Limb (tissue), 2 donors: ENCODE measurements at regions not wholly inside any gene's neighbourhood (a gene's known extent, or its start where the extent isn't known, plus 50 kb on each side); places are given as distances from the start of the nearest gene placed in this dataset.
A peak's percentile ranks its signal among the peaks of the same experiment; 100 is the strongest.
"Not testable (repeated sequence)": the region's sequence is repeated elsewhere in the genome, so short reads cannot be mapped to it uniquely, and the experiment has no call there.

ENCODE experiments used
- DNase-seq, 2 donors: peaks; one replicate each; pipeline ENCODE4 v3.0.0-alpha.2; 2016; ENCODE audit errors: extremely low spot score in 2 of 2

DNA sequence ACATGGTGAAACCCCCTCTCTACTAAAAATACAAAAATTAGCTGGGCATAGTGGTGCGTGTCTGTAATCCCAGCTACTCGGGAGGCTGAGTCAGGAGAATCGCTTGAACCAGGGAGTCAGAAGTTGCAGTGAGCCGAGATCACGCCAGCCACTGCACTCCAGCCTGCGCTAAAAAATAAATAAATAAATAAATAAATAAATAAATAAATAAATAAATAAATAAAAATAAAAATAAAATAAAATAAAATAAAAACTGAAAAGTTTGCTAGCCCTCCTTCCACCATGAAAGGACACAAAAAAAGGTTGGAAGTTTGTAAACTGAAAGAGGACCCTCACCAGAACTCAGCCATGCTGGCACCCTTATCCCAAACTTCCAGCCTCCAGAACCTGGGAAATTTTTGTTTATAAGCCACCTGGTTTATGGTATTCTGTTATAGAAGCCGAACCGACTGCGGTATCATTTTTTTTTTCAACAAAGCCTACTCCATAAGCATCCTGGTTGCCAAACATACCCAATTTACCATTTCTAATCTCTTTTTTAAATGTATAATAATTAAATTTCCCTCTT, 448.2 kb downstream of the SEMA3D start:
- no peak for DNase-seq

DNA sequence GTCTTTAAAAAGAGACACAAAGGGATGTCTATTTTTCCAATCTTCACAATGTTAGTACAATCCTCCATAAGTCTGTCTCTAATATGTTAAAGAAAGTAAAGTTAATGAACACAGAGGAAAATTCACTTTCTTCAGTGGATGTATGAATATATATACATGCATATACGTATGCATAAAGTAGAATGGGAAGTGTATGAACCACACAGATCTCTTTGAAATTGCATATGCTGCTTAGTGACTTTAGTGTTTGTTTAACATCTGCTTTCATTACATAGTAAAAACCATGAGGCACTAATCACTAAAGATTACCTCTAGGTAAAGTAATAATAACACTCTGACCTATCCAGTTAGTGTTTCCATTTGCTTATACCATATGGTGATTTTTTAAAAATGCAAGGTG, 451.2 kb downstream of the SEMA3D start:
- DNase-seq, result no peak

DNA sequence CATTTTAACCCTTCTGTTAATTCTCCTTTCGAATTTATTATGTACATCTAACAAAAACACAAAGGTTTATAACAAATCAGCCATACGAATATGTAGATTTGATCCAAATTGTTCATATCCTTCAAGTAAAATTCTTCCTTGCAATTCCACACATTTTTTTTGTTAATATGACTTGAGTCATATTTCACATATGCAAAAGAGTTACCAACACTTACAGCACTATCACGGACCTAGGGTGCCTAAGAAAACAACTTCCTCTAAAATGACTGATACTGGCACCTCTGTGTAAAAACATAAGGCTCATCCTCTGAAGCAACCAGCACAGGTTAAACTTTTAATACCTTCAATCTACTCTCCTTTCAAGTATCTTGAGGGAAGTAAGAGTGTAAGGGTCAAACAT, 451.8 kb downstream of the SEMA3D start:
- DNase-seq, result no peak

DNA sequence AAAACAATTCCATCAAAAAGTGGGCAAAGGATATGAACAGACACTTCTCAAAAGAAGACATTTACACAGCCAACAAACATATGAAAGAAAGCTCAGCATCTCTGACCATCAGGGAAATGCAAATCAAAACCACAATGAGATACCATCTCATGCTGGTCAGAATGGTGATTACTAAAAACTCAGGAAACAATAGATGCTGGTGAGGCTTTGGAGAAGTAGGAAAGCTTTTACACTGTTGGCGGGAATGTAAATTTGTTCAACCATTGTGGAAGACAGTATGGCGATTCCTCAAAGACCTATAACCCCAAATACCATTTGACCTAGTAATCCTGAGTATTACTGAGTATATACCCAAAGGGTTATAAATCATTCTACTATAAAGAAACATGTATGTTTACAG, 452.9 kb downstream of the SEMA3D start:
- not testable (repeated sequence) for DNase-seq

DNA sequence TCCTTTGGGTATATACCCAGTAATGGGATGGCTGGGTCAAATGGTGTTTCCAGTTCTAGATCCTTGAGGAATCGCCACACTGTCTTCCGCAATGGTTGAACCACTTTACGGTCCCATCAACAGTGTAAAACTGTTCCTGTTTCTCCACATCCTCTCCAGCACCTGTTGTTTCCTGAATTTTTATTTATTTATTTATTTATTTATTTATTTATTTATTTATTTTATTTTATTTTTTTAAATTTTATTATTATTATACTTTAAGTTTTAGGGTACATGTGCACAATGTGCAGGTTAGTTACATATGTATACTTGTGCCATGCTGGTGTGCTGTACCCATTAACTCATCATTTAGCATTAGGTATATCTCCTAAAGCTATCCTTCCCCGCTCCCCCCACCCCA, 456.0 kb downstream of the SEMA3D start:
- not testable (repeated sequence) for DNase-seq

DNA sequence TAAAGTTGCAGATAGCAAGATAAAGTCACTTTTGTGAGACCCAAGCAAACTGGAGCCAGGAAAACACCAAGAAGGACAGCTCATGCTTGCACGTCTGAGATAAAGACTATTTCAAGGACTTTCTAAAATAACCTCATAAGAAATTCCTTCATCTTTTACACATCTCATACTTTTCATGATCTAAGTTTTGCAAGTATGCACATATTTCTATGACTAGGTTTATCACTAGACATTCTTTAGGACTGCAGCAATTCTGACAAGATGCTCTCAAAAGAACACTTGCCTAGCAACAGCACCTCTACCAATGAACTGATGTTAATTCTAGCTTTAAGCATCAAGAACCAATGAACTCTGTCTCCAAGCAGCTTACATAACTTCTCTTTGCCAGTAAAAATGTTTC, 457.6 kb downstream of the SEMA3D start:
- DNase-seq, result no peak

DNA sequence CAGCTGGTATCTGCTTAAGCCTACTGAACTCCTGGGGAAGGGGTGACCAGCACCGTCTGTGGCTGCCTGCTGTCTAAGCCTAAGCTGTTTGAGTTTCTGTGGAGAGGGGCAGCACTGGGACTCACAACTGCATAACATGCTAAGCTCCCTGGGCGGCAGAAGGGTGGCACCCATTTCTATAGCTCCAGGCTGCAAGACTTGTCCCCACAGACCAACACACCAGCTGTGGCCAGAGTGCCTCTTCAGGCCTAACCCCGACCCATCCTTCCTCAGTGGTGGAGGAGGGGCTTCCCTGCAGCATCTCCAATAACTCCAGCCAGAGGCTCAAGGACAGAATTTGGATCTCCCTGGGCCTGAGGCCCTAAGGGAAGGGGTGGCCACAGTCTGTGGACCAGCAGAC, 464.1 kb downstream of the SEMA3D start:
- no peak for DNase-seq

DNA sequence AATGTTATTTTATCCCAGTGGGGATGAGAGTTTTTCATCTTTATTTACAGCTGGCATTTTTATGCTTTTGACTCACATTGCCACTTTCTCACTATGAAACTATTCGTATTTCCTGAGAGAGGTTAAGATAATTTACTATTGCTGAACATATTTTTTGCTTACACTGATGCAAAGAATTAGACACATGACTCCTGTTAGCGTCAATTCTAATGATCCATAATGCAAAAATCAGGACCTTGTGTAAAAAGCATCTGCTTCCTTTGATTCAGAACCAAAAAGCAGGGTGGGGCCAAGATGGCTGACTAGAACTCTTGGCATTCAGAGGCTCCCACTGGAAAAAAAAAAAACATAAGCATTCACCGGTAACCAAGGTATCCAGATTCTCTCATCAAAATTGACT, 464.8 kb downstream of the SEMA3D start:
- DNase-seq, result no peak

DNA sequence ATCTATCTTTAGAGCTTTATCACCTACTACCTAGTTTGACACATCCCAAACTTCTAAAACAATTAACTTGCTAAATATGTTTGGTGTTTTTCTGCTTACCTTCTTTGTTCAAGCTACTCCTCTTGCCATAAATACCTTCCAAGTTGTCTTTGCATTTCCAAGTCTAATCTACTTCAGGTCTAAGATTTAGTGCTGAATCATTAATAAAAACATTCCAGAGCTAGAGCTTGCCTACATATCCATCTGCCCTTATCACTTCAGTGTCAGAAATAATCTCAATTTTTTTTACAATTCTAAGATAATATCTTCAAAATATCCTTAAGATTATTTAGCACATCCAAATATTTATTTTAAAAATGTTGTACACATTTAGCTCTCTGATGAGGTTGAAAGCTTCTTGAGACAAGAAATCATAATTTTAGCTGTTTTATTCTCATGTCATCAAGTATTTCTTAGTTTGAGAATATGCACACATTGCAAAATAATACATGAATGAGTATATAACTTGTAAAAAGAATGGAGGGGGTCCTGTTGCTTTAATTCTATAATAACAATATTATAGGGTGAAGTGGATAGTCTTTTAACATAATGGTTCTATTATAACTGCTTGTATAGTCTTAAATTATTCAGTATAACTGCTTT, 466.3 kb downstream of the SEMA3D start:
- no peak for DNase-seq

DNA sequence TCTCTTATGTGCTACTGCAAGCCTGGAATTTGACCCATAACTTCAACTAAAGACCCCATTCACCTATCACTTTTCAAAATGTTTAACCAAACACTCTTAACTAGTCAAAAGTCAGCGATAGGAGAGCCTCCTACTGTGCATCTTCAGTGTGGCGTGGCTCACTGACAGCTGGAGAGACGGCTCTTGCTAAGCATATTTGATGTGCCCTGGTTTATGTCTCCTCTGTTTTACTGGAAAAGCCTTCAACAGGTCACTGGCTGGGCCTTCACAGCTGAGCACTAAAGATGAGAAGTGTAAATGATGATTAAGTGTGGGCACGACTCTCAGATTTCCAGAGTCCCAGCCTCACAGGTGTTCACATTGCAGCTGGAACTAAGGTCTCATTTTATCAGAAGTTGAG, 472.1 kb downstream of the SEMA3D start:
- DNase-seq, result no peak

DNA sequence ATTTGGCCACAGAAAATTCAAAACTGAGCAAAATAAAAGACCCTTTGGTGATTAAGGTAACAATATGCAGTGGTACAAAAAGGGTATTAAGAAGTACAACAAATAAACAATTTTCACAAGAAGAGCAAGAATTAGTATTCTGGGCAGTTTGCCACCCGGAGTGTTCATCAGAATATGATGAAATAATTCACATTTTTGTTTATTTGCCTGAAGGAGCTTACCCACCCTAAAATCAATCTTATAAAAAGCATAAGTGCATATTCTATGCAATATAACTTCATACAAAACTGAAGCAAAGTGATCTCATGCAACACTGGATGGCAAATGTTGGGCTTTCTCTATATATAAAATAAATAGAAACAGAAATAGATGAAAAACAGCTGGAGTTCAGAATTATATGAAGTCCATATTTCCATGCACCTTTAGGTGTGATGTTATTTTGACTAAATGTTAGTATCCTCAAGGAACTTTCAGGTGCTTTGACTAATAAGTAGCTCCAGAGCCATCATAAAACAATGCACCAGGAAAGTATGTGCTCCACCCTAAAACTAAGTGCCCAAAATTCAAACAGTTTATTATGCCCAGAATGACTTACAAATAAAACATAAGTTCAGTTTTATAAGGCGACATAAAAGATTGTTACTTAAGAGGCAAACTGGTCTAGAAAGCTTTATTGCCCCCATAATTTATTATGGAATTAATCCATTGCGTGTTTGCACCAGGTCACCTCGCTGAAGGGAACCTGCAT, 474.3 kb downstream of the SEMA3D start:
- no peak for DNase-seq

DNA sequence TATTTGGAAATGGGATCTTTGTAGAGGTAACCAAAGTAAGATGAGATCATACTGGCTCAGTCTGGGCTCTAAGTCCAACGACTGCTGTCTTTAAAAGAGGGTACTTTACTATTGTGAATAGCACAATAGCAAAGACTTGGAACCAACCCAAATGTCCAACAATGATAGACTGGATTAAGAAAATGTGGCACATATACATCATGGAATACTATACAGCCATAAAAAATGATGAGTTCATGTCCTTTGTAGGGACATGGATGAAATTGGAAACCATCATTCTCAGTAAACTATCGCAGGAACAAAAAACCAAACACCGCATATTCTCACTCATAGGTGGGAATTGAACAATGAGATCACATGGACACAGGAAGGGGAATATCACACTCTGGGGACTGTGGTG, 476.3 kb downstream of the SEMA3D start:
- DNase-seq, result not testable (repeated sequence)

DNA sequence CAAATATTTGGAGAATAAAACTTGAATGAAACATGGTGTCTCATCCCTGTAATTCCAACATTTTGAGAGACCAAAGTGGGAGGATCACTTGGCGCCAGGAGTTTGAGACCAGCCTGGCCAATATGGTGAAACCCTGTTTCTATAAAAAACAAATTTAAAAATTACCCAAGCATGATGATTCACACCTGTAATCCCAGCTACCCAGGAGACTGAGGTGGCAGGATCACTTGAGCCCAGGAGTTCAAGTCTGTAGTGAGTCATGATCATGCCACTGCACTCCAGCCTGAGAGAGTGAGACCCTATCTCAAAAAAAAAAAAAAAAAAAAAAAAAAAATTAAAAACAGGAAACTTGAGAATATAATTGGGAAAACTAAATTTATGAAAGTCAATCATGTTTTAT, 481.1 kb downstream of the SEMA3D start:
- no peak for DNase-seq

DNA sequence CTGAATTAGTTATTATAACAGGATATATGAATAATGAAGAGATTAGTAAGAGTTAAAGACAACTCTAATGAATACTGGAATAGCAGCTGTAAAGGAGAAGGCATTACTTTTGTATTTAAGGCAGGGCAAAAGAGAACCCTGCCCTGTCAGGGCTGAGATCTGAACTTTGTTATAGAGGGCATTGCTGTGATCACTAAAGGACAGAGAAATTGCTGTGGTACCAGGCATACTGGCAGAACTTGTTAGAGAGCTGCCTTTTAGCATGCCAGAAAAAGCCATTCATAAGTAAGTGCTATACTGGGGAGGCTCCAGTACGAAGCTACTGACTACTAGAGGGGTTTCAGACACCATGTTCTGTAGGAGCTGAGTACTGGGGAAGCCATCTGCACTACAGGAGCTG, 481.8 kb downstream of the SEMA3D start:
- DNase-seq, result peak in 1 of 2 donors; percentile 12

DNA sequence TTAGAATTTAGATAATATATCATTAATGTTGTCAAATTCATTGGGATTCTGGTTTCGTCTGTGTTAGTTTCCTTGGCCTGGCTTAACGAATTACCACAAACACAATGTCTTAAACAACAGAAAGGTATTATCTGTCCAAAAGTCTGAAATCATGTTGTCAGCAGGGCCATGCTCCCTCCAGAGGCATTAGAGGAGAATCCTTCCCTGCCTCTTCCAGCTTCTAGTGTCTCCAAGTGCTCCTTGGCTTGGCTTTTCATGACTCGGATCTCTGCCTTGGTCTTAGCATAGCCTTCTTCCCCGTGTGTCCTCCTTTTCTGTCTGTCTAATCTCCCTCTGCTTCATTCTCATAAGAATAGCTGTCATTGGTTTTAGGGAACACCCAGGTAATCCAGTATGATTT, 482.5 kb downstream of the SEMA3D start:
- DNase-seq, result no peak

DNA sequence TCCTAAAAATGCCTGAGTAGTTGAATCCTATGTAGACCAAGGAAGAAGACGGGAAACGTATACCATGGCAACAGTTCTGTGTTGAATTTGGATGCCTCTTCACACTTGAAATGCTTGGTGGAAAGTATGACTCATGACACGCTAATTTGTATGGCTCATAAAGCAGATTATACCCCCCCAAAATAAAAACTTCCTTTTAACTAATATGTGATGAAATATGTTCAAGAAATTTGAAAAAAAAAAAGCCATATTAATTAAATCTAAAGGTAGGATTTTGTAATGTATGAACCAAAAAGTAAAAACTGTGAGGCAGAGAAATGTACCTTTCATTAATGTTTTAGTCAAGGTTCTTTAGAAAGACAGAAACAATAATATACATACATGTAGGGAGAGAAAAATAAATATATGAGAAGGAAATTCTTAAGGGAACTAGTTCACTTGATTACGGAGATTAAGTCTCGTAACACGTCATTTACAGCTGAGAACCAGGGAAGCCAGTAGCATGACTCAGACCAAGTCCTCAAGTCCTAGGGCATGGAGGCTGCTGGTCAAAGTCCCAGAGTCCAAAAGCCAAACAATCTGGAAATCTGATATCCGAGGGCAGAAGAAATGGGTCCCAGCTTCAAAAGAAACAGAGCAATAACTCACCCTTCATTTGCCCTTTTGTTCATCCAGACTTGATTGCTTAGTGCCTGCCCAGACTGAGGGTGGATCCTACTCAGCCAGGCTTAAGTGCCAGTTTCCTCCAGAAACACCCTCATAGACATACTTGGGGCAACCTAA, 485.1 kb downstream of the SEMA3D start:
- DNase-seq, result peak; percentile 11 to 66

DNA sequence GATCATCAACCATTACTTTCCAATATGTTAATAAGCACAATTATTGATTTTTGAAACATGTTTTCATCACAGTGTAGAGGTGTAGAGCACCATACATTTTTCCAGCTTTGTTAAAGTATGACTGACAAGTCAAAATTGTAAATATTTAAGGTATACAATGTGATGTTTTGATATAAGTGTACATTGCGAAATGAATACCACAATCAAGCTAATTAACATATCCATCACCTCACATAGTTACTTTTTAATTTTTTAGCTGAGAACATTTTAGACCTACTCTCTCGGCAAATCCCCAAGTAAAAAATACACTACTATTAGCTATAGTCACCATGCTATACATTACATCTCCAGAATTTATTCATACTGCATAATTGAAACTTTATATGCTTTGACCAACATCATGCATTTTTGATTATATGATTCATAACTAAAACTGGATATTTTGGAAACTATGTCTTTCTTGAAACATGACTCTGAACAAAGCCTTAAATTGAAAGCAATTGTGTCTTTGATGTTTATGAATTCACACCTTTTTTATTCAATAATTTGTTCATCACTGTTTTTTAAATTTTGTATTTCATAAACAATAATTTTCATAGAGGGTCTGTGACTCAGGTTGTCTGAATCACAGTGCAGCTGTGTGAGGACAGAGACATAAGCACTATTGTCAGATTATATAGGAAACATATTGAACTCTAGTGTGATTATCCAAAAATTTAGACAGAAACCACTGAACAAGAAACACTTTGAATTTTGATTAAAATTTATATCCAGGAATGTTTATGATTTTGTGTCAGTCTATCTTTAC, 486.1 kb downstream of the SEMA3D start:
- no peak for DNase-seq

DNA sequence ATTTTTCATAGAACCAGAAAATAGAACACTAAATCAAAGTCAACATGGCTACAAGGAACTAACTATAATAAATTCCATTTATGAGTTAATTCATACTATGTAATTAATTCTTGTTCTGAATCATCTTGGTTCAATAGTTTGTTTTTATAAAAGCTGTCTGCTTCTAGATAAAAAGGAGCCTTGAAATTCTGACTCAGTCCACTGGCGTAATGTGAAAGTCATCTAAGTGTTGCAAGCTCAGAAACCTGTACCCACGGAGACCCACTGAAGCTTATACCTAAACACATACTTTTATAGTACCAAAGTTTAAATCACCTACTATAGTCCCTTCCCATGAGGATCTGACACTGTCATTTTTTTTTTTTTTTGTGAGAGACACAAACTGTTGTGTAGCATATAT, 489.4 kb downstream of the SEMA3D start:
- no peak for DNase-seq

DNA sequence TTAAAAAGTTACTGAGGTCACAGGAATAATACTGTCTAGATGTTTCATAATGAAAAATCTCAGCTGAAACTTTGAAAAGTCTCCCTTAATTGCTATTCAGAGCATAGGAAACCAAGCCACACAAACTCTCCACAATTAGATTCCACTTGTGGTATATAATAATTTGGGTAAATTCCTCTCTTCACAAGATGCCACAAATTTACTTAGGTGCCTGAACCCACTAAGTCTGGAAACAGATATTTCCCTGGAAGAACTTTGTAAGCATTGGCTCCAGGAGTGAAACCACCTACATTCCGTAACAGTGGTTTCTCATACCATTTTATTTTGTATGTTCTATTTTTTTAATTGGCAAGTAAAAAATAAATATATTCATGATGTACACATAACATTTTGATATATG, 493.4 kb downstream of the SEMA3D start:
- DNase-seq, result no peak

DNA sequence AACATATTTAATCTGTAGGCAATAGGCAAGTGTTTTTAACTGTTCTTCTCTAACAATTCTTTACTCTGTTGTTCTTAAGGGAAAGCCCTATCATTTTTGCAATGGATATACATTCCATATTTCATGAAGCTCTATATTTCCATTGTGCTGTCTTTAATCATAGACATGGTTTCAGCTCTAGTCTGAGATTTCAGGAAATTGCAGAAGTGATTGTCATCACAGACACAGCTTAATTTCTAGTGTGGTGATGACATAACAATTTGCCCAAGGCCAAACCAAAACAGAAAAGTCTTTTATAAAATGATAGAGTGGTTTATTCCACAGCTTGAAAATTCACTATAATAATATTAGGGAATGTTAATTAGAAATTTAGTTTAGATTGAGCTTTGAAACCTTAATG, 494.1 kb upstream of the SEMA3A start:
- DNase-seq, result no peak

DNA sequence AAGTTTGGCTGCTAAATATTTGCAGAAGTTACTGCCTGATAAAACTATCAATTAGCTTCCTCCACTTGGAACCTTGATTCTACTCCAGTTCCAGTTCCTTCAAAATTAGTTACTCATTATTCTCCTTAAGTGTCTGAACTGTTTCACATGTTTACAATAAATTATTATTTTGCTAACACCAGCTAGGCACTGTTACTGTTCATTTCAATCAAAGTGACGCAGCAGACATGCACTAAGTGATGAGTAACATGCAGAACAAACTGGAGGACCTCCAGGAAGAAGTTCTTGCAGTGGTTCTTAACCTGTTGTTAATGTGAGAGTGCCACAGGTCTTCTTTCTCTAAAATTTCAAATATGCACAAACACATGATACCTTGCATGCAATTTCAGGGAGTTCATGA, 491.8 kb upstream of the SEMA3A start:
- no peak for DNase-seq
